ENCODE measurements at regions not wholly inside any gene's neighbourhood (a gene's known extent, or its start where the extent isn't known, plus 50 kb on each side); places are given as distances from the start of the nearest gene placed in this dataset.

GRCh38 chr4:72997409-72997808 lies 72.1 kb downstream of the COX18 start:
- H2BK120ac ChIP-seq (ENCODE audit: low read depth, low read length, poor library complexity, severe bottlenecking): no peak overlapping the region
- H4K20me1 ChIP-seq (ENCODE audit: control insufficient read depth, insufficient read depth, insufficient read length): no peaks in the 10 kb centered on the region
- H2BK12ac ChIP-seq (ENCODE audit: insufficient read length, low read depth, low read length): no peak overlapping the region
- Mint-ChIP-seq H3K27ac (no peak overlapping the region; a peak in 1 of 7 replicates), H3K4me1 (peaks cover 8 to 16% of the 10 kb centered on the region in 2 experiments), H3K27me3 (ENCODE audit: low read depth) (no peaks in the 10 kb centered on the region), H3K4me3 (no peak overlapping the region), H3K9me3 (no peaks in the 10 kb centered on the region), H3K36me3 (ENCODE audit: insufficient read depth in 1 of 3, low read depth in 3 of 3) (no peaks in the 10 kb centered on the region)
- no peak overlapping the region for H3K18ac ChIP-seq (ENCODE audit: insufficient read length, low read depth, low read length)
- no peak overlapping the region for H3K4ac ChIP-seq (ENCODE audit: low read depth, low read length)
- no peak overlapping the region for H4K91ac ChIP-seq (ENCODE audit: insufficient read length, low read depth, low read length)
- H3K23ac ChIP-seq (ENCODE audit: insufficient read length, low read depth, low read length): no peak overlapping the region
- H3K4me1 ChIP-seq (ENCODE audit: insufficient read depth, low read length): no peaks in the 10 kb centered on the region
- H3K27ac ChIP-seq (ENCODE audit: insufficient read length, low read depth, low read length): no peak overlapping the region
- H2BK5ac ChIP-seq (ENCODE audit: insufficient read length, low read length): no peak overlapping the region
- H3K27me3 ChIP-seq (ENCODE audit: insufficient read depth, low read length): no peaks in the 10 kb centered on the region
- no peak overlapping the region for H3K9ac ChIP-seq (ENCODE audit: extremely low read depth, insufficient read length, low read length)
- H2BK15ac ChIP-seq (ENCODE audit: low read depth, low read length): no peak overlapping the region
- H3K9me3 ChIP-seq (ENCODE audit: control insufficient read depth, low read depth, low read length): no peaks in the 10 kb centered on the region
- no peak overlapping the region for H3K14ac ChIP-seq (ENCODE audit: insufficient read depth, low read length)
- no peak overlapping the region for H4K5ac ChIP-seq (ENCODE audit: insufficient read length, low read depth, low read length)
- H3K4me2 ChIP-seq (ENCODE audit: insufficient read depth, insufficient read length, low read length): no peak overlapping the region
- TF ChIP-seq CTCF (conservative IDR thresholded peaks at IDR 0.05): no peak
- H2AK5ac ChIP-seq (ENCODE audit: insufficient read length, low read length): no peak overlapping the region
- H2BK20ac ChIP-seq (ENCODE audit: low read depth, low read length, poor library complexity, severe bottlenecking): no peak overlapping the region
- no peak overlapping the region for H2AFZ ChIP-seq (ENCODE audit: low read length)
- H4K8ac ChIP-seq (replicated peaks; ENCODE audit: insufficient read length, low read depth, low read length): no peak overlapping the region
- H3K23me2 ChIP-seq (ENCODE audit: insufficient read length, low read depth, low read length, poor library complexity, severe bottlenecking): no peaks in the 10 kb centered on the region
- H3K79me2 ChIP-seq (ENCODE audit: insufficient read depth, low read length): no peaks in the 10 kb centered on the region
- H3K79me1 ChIP-seq (ENCODE audit: insufficient read depth, low read depth, low read length, poor library complexity, severe bottlenecking): no peaks in the 10 kb centered on the region
- no peak overlapping the region for H3K56ac ChIP-seq (ENCODE audit: insufficient read length, low read depth, low read length)
- no peak for DNase-seq
- WGBS (ENCODE audit: extremely low coverage, insufficient read length, low lambda C conversion rate): no CpG with 5 or more reads among the region's 3 CpGs
- no peak overlapping the region for H3T11ph ChIP-seq (ENCODE audit: low read length)

Measured in H9 (cell line).